ENCODE measurements at regions not wholly inside any gene's neighbourhood (a gene's known extent, or its start where the extent isn't known, plus 50 kb on each side); places are given as distances from the start of the nearest gene placed in this dataset.
"Not testable (repeated sequence)": the region's sequence is repeated elsewhere in the genome, so short reads cannot be mapped to it uniquely, and the experiment has no call there.

DNA sequence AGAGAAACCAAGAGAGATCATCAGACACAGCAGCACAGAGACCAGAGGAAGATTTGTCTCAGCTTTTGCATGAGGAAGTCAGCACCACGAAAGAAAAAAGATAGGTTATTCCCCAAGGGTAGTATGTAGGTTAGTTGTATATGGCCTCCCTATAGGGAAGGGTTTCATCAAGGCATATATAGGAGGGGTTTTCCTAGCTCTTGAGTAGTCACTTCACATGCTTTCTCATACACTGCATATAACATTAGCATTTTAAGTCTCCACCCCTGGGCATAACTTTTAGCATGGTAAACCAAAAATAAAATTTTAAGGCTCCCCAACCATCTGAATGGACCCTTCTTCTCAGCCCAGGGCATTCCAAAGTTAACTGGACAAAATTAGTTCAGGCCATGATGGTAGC lies 1571.6 kb upstream of the ACO1 start:
- no peak for DNase-seq (ENCODE audit: low spot score)

DNA sequence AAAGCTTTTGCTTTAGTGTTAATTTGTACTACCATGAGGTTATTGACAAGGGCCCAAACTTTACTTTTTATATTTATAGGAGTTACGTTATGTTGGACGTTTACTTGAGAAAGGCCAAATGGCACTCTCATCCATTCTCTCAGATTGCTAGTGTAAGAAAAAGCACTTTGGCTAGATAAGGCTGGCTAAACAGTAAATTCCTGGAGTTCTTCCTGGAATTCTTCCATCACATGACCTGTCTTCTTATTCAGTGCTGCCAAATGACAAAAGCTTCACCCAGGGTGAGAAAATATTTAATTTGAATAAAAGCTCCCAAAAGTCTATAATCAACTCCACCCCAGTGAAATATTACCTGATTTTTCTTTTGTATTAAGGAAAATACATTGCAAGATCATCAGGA lies 1568.9 kb upstream of the ACO1 start:
- no peak for DNase-seq (ENCODE audit: low spot score)

DNA sequence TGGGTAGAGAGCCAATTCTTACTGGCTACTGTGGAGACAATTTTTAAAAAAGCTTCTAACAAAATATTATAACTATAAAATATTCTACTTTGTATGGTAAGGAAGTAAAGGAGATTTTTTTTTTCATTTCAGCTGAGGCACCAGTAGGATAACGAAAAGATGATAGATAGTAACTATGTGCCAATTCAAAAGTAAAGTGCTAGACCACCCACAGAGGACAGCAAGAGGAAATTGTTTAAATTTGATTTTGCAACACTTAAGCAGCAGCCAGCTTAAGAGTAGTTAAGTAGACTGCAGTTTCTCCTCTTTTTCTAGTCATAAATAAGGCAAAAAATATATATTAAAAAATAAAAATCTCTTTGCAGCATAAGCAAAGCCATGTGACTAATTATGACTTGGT lies 1539.3 kb upstream of the ACO1 start:
- DNase-seq (ENCODE audit: low spot score) = no peak

DNA sequence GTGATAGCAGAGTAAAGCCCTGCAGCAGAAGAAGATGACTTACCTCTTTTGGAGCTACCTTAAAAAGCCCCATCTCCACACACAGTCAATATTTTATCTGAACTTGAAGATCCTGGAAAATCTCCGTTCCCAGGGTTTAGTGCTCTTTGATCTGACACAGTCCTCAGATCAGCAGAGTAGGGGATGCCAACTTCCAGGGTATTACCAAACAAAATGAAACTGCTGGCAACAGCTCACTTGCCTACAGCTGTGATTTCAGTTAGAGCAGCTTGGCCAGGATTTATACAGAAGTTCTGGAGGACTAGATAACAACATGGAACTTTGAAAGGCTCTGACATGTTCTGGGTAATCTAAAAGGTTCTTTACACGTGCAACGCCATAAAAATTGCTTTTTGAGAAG lies 1537.8 kb upstream of the ACO1 start:
- DNase-seq (ENCODE audit: low spot score) = no peak

DNA sequence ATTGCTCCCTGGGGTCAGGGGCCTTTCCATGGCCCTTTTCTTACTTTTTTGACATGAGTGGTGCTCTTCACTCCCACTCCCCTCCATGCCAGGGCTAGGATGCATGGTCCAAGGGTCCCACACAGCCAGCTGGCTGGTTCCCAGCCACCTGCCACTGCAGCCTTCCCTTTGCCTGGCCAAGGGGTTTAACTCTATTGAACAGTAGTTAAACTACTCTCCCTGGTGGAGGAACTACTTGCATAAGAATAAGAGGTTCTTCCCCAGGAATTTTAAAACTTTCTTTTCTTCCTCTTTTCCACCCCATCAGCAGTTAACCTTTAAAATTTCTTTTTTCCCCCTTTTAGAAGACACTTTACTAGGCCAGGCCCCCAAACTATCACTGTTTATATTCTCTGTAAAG lies 1532.8 kb upstream of the ACO1 start:
- no peak for DNase-seq (ENCODE audit: low spot score)

DNA sequence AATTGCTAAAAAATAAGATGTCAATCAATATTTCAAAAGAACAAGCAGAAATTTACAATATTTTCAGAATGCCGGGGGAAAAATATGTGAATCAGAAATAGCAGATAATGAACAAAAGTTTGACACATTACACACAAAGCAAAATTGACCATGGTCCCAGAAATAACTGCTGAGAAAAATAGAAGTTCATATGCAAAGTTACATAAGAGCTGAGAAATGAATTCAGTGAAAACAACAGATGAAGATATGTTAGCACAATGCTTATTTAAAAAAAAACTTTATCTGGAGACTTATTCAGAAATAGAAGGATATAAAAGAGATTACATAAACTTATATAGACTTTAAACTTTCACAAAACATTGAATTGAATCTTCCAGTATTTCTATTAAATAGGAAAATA lies 1483.7 kb upstream of the ACO1 start:
- DNase-seq (ENCODE audit: low spot score) = no peak

DNA sequence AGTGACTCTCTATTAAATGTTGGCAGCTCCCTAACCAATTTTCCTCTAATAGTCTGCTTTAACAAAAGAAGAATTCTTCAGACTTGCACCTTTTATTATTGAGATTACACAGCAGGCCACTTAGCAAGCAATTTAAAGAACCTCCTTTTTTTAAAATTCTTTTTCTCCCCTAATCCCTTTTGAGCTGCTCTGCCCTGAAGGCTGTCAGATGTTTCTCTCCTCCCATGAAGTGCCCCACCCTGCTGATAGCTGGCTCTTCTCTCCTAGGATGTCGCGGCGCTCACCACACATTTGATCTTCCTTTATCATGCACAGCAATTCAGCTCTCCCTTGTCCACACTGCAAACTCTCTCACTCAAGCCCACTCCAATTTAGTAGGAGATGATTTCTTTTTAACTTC lies 1471.1 kb upstream of the ACO1 start:
- DNase-seq (ENCODE audit: low spot score) = no peak

DNA sequence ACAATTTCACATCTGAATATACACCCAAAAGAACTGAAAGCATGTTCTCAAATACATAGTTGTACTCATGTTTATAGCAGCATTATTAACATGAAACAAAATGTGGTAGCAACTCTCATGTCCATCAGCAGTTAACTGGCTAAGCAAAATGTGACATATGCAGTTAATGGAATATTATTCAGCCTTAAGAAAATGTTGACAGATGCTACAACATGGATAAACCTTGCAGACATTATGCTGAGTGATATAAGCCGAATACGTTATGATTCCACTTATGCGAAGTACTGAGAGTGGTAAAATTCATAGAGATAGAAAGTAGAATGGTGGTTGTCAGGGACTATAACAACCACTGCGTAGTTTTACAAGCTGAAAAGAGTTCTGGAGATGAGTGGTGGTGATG lies 1469.0 kb upstream of the ACO1 start:
- no peak for DNase-seq (ENCODE audit: low spot score)

DNA sequence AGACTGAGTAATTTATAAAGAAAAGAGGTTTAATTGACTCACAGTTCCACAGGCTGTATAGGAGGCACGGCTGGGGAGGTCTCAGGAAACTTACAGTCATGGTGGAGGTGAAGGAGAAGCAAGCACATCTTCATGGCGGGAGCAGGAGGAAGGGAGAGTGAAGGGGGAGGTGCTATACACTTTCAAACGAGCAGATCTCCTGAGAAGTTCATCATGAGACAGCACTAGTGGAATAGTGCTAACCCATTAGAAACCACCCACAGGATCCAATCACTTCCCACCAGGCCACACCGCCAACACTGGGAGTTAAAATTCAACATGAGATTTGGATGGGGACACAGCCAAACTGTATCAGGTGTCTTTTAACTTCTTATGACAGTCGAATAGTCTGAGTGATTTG lies 1459.3 kb upstream of the ACO1 start:
- DNase-seq (ENCODE audit: low spot score) = no peak

DNA sequence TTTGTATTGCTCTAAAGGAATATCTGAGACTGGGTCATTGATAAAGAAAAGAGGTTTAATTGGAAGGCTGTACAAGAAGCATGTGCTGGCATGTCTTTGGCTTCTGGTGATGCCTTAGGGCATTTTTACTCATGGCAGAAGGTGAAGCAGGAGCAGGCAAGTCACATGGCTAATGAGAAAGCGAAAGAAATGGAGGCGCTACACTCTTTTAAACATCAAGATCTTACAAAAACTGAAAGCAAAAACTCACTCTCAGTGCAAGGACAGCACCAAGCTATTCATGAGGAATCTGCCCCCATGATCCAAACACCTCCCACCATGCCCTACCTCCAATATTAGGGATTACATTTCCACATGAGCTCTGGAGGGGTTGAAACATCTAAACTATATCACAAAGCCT lies 1458.8 kb upstream of the ACO1 start:
- DNase-seq (ENCODE audit: low spot score) = no peak

DNA sequence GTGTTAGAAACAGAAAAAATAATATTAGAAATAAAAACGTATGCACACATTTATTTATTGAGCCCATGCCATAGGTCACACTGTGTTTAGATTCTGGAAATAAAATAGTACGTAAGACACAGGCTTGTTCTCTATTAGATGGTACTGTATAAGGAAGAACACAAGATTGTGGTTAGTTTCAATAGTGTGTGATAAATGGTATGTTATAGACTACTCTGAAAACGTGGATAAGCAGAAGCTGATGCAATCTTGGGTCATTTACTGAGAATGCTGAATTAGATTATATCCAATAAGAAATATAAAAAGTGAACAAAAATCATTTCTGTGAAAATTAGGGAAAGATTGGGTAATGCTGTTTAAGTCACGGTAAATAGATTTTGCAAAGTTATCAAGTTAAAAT lies 1456.4 kb upstream of the ACO1 start:
- DNase-seq (ENCODE audit: low spot score) = no peak

DNA sequence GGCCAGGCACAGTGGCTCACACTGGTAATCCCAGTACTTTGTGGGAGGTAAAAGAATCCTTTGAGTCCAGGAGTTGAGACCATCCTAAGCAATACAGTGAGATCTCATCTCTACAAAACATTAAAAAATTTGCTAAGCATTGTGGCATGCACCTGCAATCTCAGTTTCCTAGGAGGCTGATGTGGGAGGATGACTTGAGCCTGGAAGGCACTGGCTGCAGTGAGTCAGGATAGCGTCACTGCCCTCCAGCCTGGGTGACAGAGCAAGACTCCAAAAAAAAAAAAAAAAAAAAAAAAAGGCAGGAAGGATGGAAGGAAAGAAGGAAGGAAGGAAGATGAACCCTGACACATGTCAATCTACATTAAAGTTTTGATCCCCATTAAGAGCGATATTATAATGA lies 1452.2 kb upstream of the ACO1 start:
- DNase-seq (ENCODE audit: low spot score) = no peak

DNA sequence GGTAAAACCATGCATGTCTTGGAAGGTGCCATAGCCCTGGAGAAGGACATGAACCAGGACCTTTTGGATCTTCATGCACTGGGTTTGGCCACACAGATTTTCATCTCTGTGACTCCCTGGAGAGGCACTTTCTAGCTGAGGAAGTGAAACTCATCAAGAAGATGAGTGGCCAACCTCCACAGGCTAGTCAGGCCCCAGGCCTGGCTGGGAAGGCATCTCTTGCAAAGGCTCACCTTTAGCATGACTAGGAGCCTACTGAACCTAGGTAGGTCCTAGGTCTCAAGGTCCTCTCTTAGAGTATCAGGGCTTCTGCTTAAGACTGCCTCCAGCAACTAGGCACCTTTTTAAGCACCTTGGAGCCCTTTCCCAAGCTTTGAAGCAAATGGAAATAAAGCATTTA lies 1448.7 kb upstream of the ACO1 start:
- DNase-seq (ENCODE audit: low spot score) = no peak

DNA sequence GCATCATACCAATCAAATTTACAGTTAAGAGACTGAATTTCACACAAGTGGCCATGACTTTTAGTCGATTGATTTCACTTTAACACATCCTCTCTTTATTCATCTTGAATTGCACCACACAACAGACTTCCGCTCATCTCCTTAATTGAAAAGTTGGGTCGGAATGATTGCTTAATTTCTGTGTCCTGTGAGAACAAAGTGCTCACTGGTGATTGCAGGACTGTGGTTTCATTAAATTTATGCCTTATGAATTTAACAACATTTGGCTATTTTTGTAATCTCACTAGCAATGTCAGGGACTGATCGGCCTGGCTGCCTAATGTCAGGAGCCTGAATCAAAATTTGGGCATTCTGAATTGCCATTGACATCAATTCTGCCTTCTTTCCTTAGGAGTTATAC lies 1447.3 kb upstream of the ACO1 start:
- DNase-seq (ENCODE audit: low spot score) = no peak

DNA sequence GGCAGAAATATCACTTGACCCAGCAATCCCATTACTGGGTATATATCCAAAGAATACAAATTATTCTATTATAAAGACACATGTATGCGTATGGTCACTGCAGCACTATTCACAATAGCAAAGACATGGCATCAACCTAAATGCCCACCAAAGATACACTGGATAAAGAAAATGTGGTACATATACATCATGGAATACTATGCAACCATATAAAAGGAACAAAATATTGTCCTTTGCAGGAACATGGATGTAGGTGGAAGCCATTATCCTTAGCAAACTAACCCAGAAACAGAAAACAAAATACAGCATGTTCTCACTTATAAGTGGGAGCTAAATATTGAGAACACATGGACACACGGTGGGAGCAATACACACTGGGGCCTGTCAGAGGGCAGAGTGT lies 1441.6 kb upstream of the ACO1 start:
- DNase-seq (ENCODE audit: low spot score) = not testable (repeated sequence)

DNA sequence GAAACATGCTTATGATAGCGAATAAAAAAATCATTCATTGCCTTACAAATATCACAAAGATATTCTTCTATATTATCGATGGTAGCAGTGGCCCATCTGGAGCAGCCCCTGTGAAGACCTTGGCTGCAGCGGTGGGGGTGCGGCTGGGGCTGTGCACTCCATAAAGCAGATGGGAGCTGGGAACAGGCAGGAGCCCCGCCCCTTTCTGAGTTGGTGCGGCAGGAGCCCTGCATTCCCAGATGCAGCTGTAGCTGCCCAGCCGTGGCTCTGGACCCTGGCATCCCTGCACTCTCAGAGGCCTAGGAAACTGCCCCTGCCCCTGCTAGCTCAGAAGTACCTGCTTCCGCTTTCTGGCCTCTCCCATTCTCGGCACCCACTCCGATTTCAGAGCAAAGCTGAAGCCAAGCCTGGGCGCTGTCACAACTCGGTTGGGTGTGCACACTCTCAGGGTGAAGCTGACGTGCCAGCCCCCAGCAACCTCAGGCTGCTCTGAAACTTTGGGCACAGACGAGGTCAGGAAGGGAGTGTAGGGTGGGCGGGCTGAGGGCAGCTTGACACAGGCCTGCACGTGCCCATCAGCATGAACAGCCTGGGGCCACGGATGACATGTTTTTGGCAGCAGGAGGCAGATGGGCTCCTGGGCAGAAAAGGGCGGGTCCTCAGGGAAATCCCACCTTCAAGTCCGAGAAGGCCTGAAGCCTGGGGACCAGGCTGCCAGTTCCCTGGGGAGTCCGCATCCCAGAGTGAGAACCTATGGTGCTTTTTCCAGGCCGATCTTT lies 1440.8 kb upstream of the ACO1 start:
- no peak for DNase-seq (ENCODE audit: low spot score)

DNA sequence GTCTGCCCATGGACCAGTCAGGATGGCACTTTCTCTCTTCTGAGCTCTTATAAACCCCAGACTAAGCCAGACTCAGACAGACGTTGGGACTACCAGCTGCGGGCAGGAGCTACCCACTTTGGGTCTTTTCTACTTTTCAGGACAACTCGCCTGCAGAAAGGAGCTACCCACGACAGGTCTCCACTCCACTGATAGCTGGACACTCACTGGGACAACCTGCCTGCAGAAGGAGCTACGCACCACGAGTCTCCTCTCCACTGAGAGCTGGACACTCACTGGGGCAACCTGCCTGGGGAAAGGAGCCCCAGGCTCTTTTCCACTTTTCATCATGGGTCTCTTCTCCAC lies 1440.2 kb upstream of the ACO1 start:
- no peak for DNase-seq (ENCODE audit: low spot score)

DNA sequence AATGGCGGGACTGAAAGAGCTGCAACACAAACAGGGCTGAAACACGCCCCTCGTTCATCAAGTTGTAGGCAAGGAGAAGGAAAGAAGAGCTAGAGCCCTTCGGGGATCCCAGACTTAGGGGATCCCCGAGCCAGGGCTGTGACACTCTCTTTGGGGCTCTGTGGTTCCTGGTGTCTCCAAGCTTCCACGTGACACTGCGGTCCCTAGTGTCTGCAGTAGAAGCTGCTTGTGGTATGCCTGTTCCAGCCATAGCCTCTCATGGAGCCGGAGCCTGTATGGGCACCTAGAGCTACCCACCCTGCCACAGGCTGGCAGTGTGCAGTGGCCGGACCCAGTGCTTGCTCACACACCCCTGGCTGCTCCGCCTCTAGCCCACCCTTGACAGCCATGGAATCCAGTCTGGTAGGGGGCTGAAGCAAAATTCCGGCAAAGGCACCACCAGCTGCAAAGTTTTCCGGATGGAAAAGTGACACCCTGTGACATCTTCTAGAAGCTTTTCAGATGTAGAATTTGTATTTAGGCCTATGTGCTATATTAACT lies 1439.6 kb upstream of the ACO1 start:
- DNase-seq (ENCODE audit: low spot score) = no peak

DNA sequence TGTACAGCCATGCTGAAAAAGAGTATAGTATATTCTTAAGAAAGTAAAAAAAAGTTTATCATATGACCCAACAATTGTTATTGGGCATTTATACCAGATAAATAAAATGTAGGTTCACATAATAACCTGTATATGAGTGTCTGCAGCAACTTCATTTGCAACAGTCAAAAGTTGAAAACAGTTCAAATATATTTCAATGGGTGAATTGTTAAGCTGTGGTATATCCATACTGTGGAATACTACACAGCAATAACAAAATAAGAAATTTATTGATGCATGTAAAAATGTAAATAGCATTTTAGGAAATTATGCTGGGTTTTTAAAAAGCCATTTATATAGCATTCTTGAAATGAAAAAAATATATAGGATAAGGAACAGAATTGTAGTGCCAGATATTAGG lies 1420.1 kb upstream of the ACO1 start:
- DNase-seq (ENCODE audit: low spot score) = no peak

DNA sequence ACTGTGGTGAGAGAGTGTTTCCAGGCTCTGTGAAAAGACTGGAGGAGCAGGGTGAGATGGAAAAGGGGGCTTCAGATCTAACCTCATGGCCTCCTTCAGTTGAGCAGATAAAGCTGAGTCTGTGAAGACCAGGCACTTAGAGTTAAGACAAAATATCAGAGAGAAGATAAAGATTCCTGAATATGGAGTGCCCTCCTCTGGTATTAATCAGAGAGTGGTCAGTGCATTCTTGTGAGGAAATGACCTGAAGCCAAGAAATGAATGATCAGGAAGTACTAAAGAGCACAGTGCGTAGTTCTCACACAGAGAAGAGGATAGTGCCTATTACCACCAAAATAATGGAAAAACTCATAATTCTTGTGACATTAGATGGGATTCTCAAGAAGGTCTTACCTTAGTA lies 1417.0 kb upstream of the ACO1 start:
- no peak for DNase-seq (ENCODE audit: low spot score)

DNA sequence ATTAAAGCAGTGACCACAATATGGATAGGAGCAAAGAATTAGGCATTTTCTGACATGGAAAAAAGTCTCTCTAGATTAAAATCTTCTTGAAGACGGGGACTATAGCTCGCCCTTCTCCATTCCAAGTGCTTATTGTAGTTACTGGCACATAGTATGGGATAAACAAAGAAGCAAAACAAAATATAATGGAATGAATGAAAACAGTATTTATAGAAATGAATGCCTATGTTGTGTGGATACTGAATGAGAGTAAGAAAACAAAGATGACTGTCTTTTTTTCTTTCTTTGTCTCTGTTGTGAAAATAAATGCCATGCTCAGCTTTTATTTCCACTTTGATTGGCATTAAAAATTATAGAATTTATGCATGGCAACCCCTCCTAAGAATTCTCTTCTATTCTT lies 1414.3 kb upstream of the ACO1 start:
- no peak for DNase-seq (ENCODE audit: low spot score)

DNA sequence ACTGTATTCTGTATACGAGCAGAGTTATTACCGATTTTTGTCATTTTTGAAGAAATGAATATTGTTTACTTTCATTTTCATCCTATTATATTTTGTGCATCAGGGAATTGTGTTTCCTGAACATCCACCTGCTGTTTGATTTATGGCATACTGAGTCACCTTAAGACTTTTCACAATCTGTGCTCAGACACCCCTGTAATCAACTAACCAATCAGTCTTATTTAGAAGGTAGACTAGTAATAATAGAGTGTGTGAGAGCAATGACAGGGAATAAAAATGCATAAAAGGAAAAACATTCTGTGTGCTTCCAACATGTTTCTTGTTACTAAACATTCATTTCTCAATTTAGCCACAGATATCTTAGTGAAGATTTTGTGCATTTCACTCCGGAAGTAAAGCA lies 1413.6 kb upstream of the ACO1 start:
- no peak for DNase-seq (ENCODE audit: low spot score)

DNA sequence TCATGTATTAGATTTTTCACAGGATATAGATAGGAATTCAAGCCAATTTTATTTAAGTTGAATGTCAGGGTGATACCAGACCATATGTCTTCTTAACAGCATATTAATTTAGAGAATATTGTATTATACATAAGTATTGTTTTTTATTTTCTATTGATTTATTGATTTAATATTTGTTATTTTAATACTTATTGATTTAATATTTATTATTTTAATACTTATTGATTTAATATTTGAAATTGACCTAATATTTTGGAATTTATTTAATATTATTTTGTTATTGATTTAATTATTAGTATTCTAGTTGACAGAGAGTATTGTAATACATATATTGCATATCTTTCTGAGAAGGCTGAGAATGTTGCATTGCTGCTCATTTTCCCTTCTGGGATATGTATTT lies 1411.8 kb upstream of the ACO1 start:
- no peak for DNase-seq (ENCODE audit: low spot score)

DNA sequence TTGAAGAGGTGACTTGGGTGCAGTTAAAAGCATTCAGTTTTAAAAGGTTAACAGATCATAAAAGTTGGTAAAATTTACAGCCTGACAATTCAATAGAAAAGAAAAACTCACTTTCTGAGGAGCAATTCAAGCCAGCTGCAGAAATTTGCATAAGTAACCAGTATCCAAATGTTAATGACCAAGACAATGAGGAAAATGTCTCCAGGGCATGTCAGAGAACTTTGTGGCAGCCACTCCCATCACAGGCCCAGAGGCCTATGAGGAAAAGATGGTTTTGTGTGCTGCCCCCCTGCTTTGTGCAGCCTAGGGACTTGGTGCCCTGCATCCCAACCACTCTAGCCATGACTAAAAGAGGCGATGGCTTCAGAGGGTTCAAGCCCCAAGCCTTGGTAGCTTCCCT lies 1406.5 kb upstream of the ACO1 start:
- no peak for DNase-seq (ENCODE audit: low spot score)

DNA sequence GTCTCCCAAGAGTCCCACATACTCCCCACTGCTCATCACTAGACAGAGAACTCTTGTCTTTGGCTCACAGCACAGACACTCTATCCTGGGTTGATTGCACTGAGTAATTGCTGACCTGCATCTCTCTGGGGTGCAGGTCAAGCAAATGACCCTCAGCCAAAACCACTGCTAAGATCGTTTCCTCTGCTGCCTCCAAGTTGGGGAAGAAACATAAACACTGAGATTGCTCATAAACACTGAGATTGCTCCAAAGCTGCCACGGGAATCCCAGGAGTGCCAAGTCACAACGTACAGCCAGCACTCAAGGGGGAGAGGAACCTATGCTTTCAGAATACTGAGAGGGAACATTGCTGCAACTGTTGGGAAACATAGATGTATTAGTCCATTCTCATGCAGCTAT lies 1402.1 kb upstream of the ACO1 start:
- DNase-seq (ENCODE audit: low spot score) = no peak

Measured in kidney capillary endothelial cell (primary cell).